ENCODE measurements at regions not wholly inside any gene's neighbourhood (a gene's known extent, or its start where the extent isn't known, plus 50 kb on each side); places are given as distances from the start of the nearest gene placed in this dataset.

GRCh38 chr13:44240611-44241145 is 132.9 kb upstream of the SERP2 start:
- TF ChIP-seq TAF1 (IDR thresholded peaks at IDR 0.05; ENCODE audit: borderline replicate concordance, low read depth, low read length) = no peak
- no peak for TF ChIP-seq POLR2A (IDR thresholded peaks at IDR 0.05; ENCODE audit: low read depth, low read length)
- no peak for TF ChIP-seq POLR2AphosphoS5 (IDR thresholded peaks at IDR 0.05; ENCODE audit: low read depth, low read length)

Measured in GM12892 (cell line).